WTC11 (cell line): ENCODE measurements at regions not wholly inside any gene's neighbourhood (a gene's known extent, or its start where the extent isn't known, plus 50 kb on each side); places are given as distances from the start of the nearest gene placed in this dataset.

Experiments
- ATAC-seq: fragments of 200-7000 bp; cut with Tn5 transposase; 2 replicates; pipeline ENCODE4 v1.10.0; 2021; ENCODE audit warnings: mild to moderate bottlenecking, moderate library complexity
- CTCF ChIA-PET: fragments of 300-600 bp; sonication (Branson Sonifier 250); formaldehyde crosslinking; loops from one replicate; lab custom pipeline; 2021; ENCODE audit warnings: antibody characterized with exemption; lab: Charles Lee
- POLR2A ChIA-PET: fragments of 350-600 bp; sonication (Branson Sonifier 250); formaldehyde crosslinking; loops from one replicate; lab custom pipeline; 2021; ENCODE audit warnings: antibody characterized with exemption; lab: Charles Lee
- DNase-seq: peaks from one replicate; pipeline ENCODE4 v3.0.0; 2021; ENCODE audit warnings: low spot score
- H3K27ac Mint-ChIP-seq: 2 replicates; pipeline ENCODE4 v1.8.0; 2021; ENCODE audit warnings: mixed read lengths
- H3K27me3 Mint-ChIP-seq: 2 replicates; pipeline ENCODE4 v1.8.0; 2021; ENCODE audit warnings: low read depth, mild to moderate bottlenecking, moderate library complexity, mixed read lengths
- H3K36me3 Mint-ChIP-seq: 2 replicates; pipeline ENCODE4 v1.8.0; 2021; ENCODE audit warnings: mixed read lengths
- H3K4me1 Mint-ChIP-seq: 2 replicates; pipeline ENCODE4 v1.8.0; 2022; ENCODE audit warnings: mixed read lengths
- H3K4me3 Mint-ChIP-seq: 2 replicates; pipeline ENCODE4 v1.8.0; 2021; ENCODE audit warnings: mild to moderate bottlenecking, moderate library complexity, mixed read lengths
- H3K9me3 Mint-ChIP-seq: 2 replicates; pipeline ENCODE4 v1.8.0; 2021; ENCODE audit warnings: mixed read lengths
- ATF1 ChIP-seq: sonication (generic); formaldehyde crosslinking; IDR thresholded peaks from 2 replicates; pipeline ENCODE4 v1.8.1; 2023; ENCODE audit warnings: mild to moderate bottlenecking, moderate library complexity, missing genetic modification reagents
- CREB1 ChIP-seq: sonication (generic); formaldehyde crosslinking; IDR thresholded peaks from 2 replicates; pipeline ENCODE4 v1.8.0; 2023; ENCODE audit warnings: mild to moderate bottlenecking, missing genetic modification reagents
- ELF4 ChIP-seq: sonication (generic); formaldehyde crosslinking; IDR thresholded peaks from 2 replicates; pipeline ENCODE4 v1.8.1; 2022; ENCODE audit warnings: low read depth, mild to moderate bottlenecking, moderate library complexity, missing genetic modification reagents
- EMX1 ChIP-seq: fragments of 250-450 bp; sonication (Bioruptor Pico); IDR thresholded peaks from 2 replicates; pipeline ENCODE4 v1.8.0; 2021; ENCODE audit warnings: mild to moderate bottlenecking
- FOXK1 ChIP-seq: sonication (generic); formaldehyde crosslinking; IDR thresholded peaks from 2 replicates; pipeline ENCODE4 v1.8.0; 2022; ENCODE audit warnings: mild to moderate bottlenecking, moderate library complexity, missing genetic modification reagents
- FOXP1 ChIP-seq: sonication (generic); formaldehyde crosslinking; IDR thresholded peaks from 2 replicates; pipeline ENCODE4 v1.8.0; 2022; ENCODE audit warnings: missing genetic modification reagents, mild to moderate bottlenecking, moderate library complexity, borderline replicate concordance
- HMGA2 ChIP-seq: fragments of 250-450 bp; sonication (Bioruptor Pico); IDR thresholded peaks from 2 replicates; pipeline ENCODE4 v1.4.0; 2021; ENCODE audit warnings: mild to moderate bottlenecking, moderate library complexity
- IRF2 ChIP-seq: sonication (generic); formaldehyde crosslinking; IDR thresholded peaks from 2 replicates; pipeline ENCODE4 v1.8.0; 2022; ENCODE audit warnings: low read depth, missing genetic modification reagents, borderline replicate concordance
- JAZF1 ChIP-seq: fragments of 250-450 bp; sonication (Bioruptor Pico); IDR thresholded peaks from 2 replicates; pipeline ENCODE4 v1.9.0; 2021; ENCODE audit warnings: moderate library complexity, mild to moderate bottlenecking, inconsistent platforms
- MYBL2 ChIP-seq: sonication (generic); formaldehyde crosslinking; IDR thresholded peaks from 2 replicates; pipeline ENCODE4 v1.8.1; 2023; ENCODE audit warnings: mild to moderate bottlenecking, moderate library complexity, missing genetic modification reagents
- NR3C1 ChIP-seq: sonication (generic); formaldehyde crosslinking; conservative IDR thresholded peaks from 2 replicates; pipeline ENCODE4 v1.8.1; 2023; ENCODE audit warnings: low read depth, mild to moderate bottlenecking, missing genetic modification reagents
- RORB ChIP-seq: fragments of 250-450 bp; sonication (Bioruptor Pico); IDR thresholded peaks from 2 replicates; pipeline ENCODE4 v1.9.0; 2021; ENCODE audit warnings: mild to moderate bottlenecking
- SP1 ChIP-seq: sonication (generic); formaldehyde crosslinking; conservative IDR thresholded peaks from 2 replicates; pipeline ENCODE4 v1.8.1; 2022; ENCODE audit warnings: missing genetic modification reagents
- ZNF121 ChIP-seq: sonication (generic); formaldehyde crosslinking; IDR thresholded peaks from 2 replicates; pipeline ENCODE4 v1.8.0; 2023; ENCODE audit warnings: missing genetic modification reagents
- ZNF219 ChIP-seq: sonication (generic); formaldehyde crosslinking; IDR thresholded peaks from 2 replicates; pipeline ENCODE4 v1.8.0; 2023; ENCODE audit warnings: missing genetic modification reagents, mild to moderate bottlenecking, borderline replicate concordance
- ZNF423 ChIP-seq: fragments of 250-450 bp; sonication (Bioruptor Pico); IDR thresholded peaks from 2 replicates; pipeline ENCODE4 v2.1.2; 2022; ENCODE audit warnings: mild to moderate bottlenecking, moderate library complexity
- TF ChIP-seq, protein P1 (sequence below): sonication (generic); formaldehyde crosslinking; IDR thresholded peaks from 2 replicates; pipeline ENCODE4 v1.8.1; 2023; ENCODE audit warnings: mild to moderate bottlenecking, missing genetic modification reagents
- TF ChIP-seq, protein P2 (sequence below): sonication (generic); formaldehyde crosslinking; conservative IDR thresholded peaks from 2 replicates; pipeline ENCODE4 v1.8.1; 2022; ENCODE audit warnings: mild to moderate bottlenecking, missing genetic modification reagents
- TF ChIP-seq, protein P3 (sequence below): sonication (generic); formaldehyde crosslinking; IDR thresholded peaks from 2 replicates; pipeline ENCODE4 v1.8.1; 2023; ENCODE audit warnings: mild to moderate bottlenecking, moderate library complexity, missing genetic modification reagents
- TF ChIP-seq, protein P4 (sequence below): fragments of 250-450 bp; sonication (Bioruptor Pico); conservative IDR thresholded peaks from 2 replicates; pipeline ENCODE4 v1.9.0; 2021; ENCODE audit warnings: mild to moderate bottlenecking
- TF ChIP-seq, protein P5 (sequence below): fragments of 250-450 bp; sonication (Bioruptor Pico); IDR thresholded peaks from 2 replicates; pipeline ENCODE4 v1.9.0; 2021; ENCODE audit warnings: moderate library complexity, mild to moderate bottlenecking, inconsistent platforms, borderline replicate concordance
- TF ChIP-seq, protein P6 (sequence below): sonication (generic); formaldehyde crosslinking; IDR thresholded peaks from 2 replicates; pipeline ENCODE4 v1.8.0; 2022; ENCODE audit warnings: mild to moderate bottlenecking, missing genetic modification reagents
- TF ChIP-seq, protein P7 (sequence below): fragments of 250-450 bp; sonication (Bioruptor Pico); IDR thresholded peaks from 2 replicates; pipeline ENCODE4 v1.8.0; 2021; ENCODE audit warnings: mild to moderate bottlenecking
- TF ChIP-seq, protein P8 (sequence below): sonication (generic); formaldehyde crosslinking; IDR thresholded peaks from 2 replicates; pipeline ENCODE4 v1.8.0; 2023; ENCODE audit warnings: missing genetic modification reagents, mild to moderate bottlenecking, borderline replicate concordance

DNA sequence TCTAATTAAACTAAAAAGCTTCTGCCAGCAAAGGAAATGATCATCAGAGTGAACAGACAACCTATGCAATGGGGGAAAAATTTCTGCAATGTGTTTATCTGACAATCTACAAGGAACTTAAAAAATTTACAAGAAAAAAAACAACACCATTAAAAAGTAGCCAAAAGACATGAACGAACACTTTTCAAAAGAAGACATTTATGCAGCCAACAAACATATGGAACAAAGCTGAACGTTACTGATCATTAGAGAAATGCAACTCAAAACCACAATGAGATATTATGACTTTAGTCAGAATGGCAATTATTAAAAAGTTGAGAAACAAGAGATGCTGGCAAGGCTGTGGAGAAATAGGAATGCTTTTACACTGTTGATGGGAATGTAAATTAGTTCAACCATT, 530.4 kb upstream of the DAB2 start:
- no peak for TF ChIP-seq ZNF121 (CRISPR knock-in tag)
- TF ChIP-seq, protein P1, sequence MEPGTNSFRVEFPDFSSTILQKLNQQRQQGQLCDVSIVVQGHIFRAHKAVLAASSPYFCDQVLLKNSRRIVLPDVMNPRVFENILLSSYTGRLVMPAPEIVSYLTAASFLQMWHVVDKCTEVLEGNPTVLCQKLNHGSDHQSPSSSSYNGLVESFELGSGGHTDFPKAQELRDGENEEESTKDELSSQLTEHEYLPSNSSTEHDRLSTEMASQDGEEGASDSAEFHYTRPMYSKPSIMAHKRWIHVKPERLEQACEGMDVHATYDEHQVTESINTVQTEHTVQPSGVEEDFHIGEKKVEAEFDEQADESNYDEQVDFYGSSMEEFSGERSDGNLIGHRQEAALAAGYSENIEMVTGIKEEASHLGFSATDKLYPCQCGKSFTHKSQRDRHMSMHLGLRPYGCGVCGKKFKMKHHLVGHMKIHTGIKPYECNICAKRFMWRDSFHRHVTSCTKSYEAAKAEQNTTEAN (CRISPR knock-in tag) = no peak
- TF ChIP-seq, protein P2, sequence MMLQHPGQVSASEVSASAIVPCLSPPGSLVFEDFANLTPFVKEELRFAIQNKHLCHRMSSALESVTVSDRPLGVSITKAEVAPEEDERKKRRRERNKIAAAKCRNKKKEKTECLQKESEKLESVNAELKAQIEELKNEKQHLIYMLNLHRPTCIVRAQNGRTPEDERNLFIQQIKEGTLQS = no peak
- no peak for TF ChIP-seq HMGA2 (CRISPR knock-in tag)
- TF ChIP-seq FOXK1 (CRISPR knock-in tag) = no peak
- TF ChIP-seq SP1 (CRISPR knock-in tag) = no peak
- no peak for TF ChIP-seq ELF4 (CRISPR knock-in tag)
- TF ChIP-seq, protein P3, sequence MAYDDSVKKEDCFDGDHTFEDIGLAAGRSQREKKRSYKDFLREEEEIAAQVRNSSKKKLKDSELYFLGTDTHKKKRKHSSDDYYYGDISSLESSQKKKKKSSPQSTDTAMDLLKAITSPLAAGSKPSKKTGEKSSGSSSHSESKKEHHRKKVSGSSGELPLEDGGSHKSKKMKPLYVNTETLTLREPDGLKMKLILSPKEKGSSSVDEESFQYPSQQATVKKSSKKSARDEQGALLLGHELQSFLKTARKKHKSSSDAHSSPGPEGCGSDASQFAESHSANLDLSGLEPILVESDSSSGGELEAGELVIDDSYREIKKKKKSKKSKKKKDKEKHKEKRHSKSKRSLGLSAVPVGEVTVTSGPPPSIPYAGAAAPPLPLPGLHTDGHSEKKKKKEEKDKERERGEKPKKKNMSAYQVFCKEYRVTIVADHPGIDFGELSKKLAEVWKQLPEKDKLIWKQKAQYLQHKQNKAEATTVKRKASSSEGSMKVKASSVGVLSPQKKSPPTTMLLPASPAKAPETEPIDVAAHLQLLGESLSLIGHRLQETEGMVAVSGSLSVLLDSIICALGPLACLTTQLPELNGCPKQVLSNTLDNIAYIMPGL = no peak
- TF ChIP-seq ZNF219 (CRISPR knock-in tag) = no peak
- TF ChIP-seq NR3C1 = no peak
- no peak for TF ChIP-seq ZNF423 (CRISPR knock-in tag)
- TF ChIP-seq, protein P4, sequence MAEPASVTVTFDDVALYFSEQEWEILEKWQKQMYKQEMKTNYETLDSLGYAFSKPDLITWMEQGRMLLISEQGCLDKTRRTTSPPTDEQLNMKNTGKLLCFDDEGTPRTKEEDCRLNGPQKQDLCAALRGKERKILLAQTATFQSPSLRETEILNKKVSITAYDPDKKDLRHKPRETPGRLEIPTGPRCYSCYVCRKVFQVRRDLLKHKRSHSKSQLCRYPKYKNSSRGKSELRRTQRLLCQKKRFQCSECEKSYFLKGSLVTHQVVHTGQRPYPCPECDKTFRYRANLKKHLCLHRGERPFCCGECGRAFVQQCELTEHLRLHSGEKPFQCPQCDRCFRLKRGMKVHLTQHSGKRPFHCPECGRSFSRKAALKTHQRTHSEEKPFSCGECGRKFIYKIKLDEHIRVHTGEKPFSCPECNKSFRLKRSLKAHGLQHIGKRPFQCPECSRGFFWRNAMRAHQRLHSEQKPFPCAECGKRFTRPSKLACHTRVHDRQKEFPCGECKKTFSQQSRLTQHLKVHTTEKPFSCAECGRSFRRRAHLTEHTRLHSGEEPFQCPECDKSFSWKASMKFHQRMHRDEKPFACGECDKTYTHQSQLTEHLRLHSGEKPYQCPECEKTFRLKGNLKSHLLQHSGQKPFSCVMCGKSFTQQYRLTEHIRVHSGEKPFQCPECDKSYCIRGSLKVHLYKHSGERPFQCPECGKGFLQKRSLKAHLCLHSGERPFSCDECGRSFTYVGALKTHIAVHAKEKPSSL (CRISPR knock-in tag) = no peak
- no peak for TF ChIP-seq JAZF1 (CRISPR knock-in tag)
- Mint-ChIP-seq H3K27ac (no peak overlapping the region), H3K27me3 (no peaks in the 10 kb centered on the region; the same call in 1 of the 2 replicates), H3K4me3 (no peak overlapping the region), H3K9me3 (peaks cover 14% of the 10 kb centered on the region), H3K4me1 (no peaks in the 10 kb centered on the region), H3K36me3 (0 out of 2 replicates have a peak, but pooled peaks cover 3% of the 10 kb centered on the region)
- DNase-seq (no peak), ATAC-seq (no peak)
- CTCF ChIA-PET = no interaction called here
- POLR2A ChIA-PET = no interaction called here

DNA sequence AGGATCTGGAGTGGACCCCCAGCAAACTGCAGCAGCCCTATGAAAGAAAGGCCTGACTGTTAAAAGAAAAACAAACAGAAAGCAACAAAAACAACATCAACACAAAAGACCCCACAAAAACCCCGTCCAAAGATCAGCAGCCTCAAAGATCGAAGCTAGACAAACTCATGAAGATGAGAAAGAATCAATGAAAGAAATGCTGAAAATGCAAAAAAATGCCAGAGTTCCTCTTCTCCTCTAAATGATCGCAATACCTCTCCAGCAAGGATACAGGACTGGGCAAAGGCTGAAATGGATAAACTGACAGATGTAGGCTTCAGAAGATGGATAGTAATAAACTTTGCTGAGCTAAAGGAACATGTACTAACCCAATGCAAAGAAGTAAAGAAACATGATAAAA, 526.3 kb upstream of the DAB2 start:
- DNase-seq (no peak), ATAC-seq (no peak)
- 0 out of 2 replicates have a peak, but pooled peaks cover 3% of the 10 kb centered on the region for H3K36me3 Mint-ChIP-seq
- CTCF ChIA-PET = no interaction called here
- no peak overlapping the region for H3K27ac Mint-ChIP-seq
- H3K4me1 Mint-ChIP-seq = no peaks in the 10 kb centered on the region
- H3K4me3 Mint-ChIP-seq = no peak overlapping the region
- H3K27me3 Mint-ChIP-seq = no peaks in the 10 kb centered on the region; the same call in 1 of the 2 replicates
- peaks cover 9% of the 10 kb centered on the region for H3K9me3 Mint-ChIP-seq
- POLR2A ChIA-PET = no interaction called here
- TF ChIP-seq FOXP1 (no peak), IRF2 (CRISPR knock-in tag) (no peak), EMX1 (CRISPR knock-in tag) (no peak), MYBL2 (no peak), ELF4 (CRISPR knock-in tag) (no peak), RORB (CRISPR knock-in tag) (no peak), CREB1 (CRISPR knock-in tag) (no peak), ATF1 (CRISPR knock-in tag) (no peak), HMGA2 (CRISPR knock-in tag) (no peak)
- TF ChIP-seq, protein P5, sequence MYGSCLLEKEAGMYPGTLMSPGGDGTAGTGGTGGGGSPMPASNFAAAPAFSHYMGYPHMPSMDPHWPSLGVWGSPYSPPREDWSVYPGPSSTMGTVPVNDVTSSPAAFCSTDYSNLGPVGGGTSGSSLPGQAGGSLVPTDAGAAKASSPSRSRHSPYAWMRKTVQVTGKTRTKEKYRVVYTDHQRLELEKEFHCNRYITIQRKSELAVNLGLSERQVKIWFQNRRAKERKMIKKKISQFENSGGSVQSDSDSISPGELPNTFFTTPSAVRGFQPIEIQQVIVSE (CRISPR knock-in tag) = no peak
- TF ChIP-seq, protein P6, sequence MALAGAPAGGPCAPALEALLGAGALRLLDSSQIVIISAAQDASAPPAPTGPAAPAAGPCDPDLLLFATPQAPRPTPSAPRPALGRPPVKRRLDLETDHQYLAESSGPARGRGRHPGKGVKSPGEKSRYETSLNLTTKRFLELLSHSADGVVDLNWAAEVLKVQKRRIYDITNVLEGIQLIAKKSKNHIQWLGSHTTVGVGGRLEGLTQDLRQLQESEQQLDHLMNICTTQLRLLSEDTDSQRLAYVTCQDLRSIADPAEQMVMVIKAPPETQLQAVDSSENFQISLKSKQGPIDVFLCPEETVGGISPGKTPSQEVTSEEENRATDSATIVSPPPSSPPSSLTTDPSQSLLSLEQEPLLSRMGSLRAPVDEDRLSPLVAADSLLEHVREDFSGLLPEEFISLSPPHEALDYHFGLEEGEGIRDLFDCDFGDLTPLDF = no peak
- TF ChIP-seq, protein P7, sequence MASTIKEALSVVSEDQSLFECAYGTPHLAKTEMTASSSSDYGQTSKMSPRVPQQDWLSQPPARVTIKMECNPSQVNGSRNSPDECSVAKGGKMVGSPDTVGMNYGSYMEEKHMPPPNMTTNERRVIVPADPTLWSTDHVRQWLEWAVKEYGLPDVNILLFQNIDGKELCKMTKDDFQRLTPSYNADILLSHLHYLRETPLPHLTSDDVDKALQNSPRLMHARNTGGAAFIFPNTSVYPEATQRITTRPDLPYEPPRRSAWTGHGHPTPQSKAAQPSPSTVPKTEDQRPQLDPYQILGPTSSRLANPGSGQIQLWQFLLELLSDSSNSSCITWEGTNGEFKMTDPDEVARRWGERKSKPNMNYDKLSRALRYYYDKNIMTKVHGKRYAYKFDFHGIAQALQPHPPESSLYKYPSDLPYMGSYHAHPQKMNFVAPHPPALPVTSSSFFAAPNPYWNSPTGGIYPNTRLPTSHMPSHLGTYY (CRISPR knock-in tag) = no peak
- TF ChIP-seq, protein P8, sequence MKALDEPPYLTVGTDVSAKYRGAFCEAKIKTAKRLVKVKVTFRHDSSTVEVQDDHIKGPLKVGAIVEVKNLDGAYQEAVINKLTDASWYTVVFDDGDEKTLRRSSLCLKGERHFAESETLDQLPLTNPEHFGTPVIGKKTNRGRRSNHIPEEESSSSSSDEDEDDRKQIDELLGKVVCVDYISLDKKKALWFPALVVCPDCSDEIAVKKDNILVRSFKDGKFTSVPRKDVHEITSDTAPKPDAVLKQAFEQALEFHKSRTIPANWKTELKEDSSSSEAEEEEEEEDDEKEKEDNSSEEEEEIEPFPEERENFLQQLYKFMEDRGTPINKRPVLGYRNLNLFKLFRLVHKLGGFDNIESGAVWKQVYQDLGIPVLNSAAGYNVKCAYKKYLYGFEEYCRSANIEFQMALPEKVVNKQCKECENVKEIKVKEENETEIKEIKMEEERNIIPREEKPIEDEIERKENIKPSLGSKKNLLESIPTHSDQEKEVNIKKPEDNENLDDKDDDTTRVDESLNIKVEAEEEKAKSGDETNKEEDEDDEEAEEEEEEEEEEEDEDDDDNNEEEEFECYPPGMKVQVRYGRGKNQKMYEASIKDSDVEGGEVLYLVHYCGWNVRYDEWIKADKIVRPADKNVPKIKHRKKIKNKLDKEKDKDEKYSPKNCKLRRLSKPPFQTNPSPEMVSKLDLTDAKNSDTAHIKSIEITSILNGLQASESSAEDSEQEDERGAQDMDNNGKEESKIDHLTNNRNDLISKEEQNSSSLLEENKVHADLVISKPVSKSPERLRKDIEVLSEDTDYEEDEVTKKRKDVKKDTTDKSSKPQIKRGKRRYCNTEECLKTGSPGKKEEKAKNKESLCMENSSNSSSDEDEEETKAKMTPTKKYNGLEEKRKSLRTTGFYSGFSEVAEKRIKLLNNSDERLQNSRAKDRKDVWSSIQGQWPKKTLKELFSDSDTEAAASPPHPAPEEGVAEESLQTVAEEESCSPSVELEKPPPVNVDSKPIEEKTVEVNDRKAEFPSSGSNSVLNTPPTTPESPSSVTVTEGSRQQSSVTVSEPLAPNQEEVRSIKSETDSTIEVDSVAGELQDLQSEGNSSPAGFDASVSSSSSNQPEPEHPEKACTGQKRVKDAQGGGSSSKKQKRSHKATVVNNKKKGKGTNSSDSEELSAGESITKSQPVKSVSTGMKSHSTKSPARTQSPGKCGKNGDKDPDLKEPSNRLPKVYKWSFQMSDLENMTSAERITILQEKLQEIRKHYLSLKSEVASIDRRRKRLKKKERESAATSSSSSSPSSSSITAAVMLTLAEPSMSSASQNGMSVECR (CRISPR knock-in tag) = no peak
